HG03066 (cell line): ENCODE measurements at regions not wholly inside any gene's neighbourhood (a gene's known extent, or its start where the extent isn't known, plus 50 kb on each side); places are given as distances from the start of the nearest gene placed in this dataset.

Source experiments
- ATAC-seq: cut with Tn5 transposase; IDR thresholded peaks from one replicate; pipeline ENCODE4 v1.9.1; 2021; ENCODE audit warnings: low read depth; ENCODE audit not compliant: unreplicated experiment

GRCh38 chr2:160936044-160936806 lies 224.0 kb upstream of the TANK start:
- ATAC-seq, result no peak

- no peak for ATAC-seq
Observed at GRCh38 chr2:160940271-160940670, 220.0 kb upstream of the TANK start.

- ATAC-seq, result no peak
Observed at GRCh38 chr2:160940699-160941098, 219.5 kb upstream of the TANK start.

GRCh38 chr2:160941290-160941846 lies 218.9 kb upstream of the TANK start:
- no peak for ATAC-seq

GRCh38 chr2:160942476-160943142 lies 217.6 kb upstream of the TANK start:
- no peak for ATAC-seq

GRCh38 chr2:160943414-160943813 lies 216.8 kb upstream of the TANK start:
- no peak for ATAC-seq

- no peak for ATAC-seq
Observed at GRCh38 chr2:160952464-160953254, 207.6 kb upstream of the TANK start.

- no peak for ATAC-seq
Observed at GRCh38 chr2:160955578-160955977, 204.7 kb upstream of the TANK start.

GRCh38 chr2:160956243-160956802 lies 203.9 kb upstream of the TANK start:
- ATAC-seq, result no peak

GRCh38 chr2:160963957-160964356 lies 196.3 kb upstream of the TANK start:
- no peak for ATAC-seq

- ATAC-seq, result no peak
Observed at GRCh38 chr2:160967523-160967922, 192.7 kb upstream of the TANK start.

GRCh38 chr2:160968183-160968582 lies 192.0 kb upstream of the TANK start:
- ATAC-seq, result no peak

- no peak for ATAC-seq
Observed at GRCh38 chr2:160970052-160970965, 189.9 kb upstream of the TANK start.

- ATAC-seq, result no peak
Observed at GRCh38 chr2:160973991-160974390, 186.2 kb upstream of the TANK start.

- ATAC-seq, result no peak
Observed at GRCh38 chr2:160974803-160975202, 185.4 kb upstream of the TANK start.

- ATAC-seq, result no peak
Observed at GRCh38 chr2:160976797-160977196, 183.4 kb upstream of the TANK start.

GRCh38 chr2:160977376-160977775 lies 182.9 kb upstream of the TANK start:
- no peak for ATAC-seq

- no peak for ATAC-seq
Observed at GRCh38 chr2:160977854-160978253, 182.4 kb upstream of the TANK start.

GRCh38 chr2:160984426-160985077 lies 175.7 kb upstream of the TANK start:
- ATAC-seq, result no peak
